ENCODE measurements at regions not wholly inside any gene's neighbourhood (a gene's known extent, or its start where the extent isn't known, plus 50 kb on each side); places are given as distances from the start of the nearest gene placed in this dataset.

GRCh38 chr12:45102818-45103217, 51.9 kb upstream of the DBX2 start:
- no peak for TF ChIP-seq GABPA (IDR thresholded peaks at IDR 0.05; ENCODE audit: low read depth)
- peaks cover under 1% of the 10 kb centered on the region for H3K27me3 ChIP-seq (ENCODE audit: insufficient read depth, poor library complexity, severe bottlenecking)
- H3K4me3 ChIP-seq (replicated peaks; ENCODE audit: insufficient read depth, low read length): no peak overlapping the region
- no peak overlapping the region for H3K27ac ChIP-seq (replicated peaks)
- DNase-seq (ENCODE audit: low read depth in 1 of 2, low spot score in 1 of 2): no peak

DNA sequence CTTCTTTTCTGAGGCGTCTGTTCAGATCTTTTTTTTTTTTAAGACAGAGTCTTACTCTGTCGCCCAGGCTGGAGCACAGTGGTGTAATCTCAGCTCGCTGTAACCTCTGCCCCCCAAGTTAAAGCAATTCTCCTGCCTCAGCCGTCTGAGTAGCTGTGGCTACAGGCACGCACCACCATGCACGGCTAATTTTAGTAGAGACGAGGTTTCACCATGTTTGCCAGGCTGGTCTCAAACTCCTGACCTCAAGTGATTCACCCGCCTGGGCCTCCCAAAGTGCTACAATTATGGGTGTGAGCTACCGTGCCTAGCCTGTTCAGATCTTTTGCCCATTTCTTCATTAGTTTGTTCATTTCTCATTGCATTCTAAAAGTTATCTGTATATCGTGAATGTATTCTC, 55.1 kb upstream of the DBX2 start:
- no peak for DNase-seq (ENCODE audit: low read depth in 1 of 2, low spot score in 1 of 2)
- H3K4me3 ChIP-seq (replicated peaks; ENCODE audit: insufficient read depth, low read length): no peak overlapping the region
- H3K27ac ChIP-seq (replicated peaks): no peak overlapping the region
- H3K27me3 ChIP-seq (ENCODE audit: insufficient read depth, poor library complexity, severe bottlenecking): no peaks in the 10 kb centered on the region
- TF ChIP-seq, protein P1, sequence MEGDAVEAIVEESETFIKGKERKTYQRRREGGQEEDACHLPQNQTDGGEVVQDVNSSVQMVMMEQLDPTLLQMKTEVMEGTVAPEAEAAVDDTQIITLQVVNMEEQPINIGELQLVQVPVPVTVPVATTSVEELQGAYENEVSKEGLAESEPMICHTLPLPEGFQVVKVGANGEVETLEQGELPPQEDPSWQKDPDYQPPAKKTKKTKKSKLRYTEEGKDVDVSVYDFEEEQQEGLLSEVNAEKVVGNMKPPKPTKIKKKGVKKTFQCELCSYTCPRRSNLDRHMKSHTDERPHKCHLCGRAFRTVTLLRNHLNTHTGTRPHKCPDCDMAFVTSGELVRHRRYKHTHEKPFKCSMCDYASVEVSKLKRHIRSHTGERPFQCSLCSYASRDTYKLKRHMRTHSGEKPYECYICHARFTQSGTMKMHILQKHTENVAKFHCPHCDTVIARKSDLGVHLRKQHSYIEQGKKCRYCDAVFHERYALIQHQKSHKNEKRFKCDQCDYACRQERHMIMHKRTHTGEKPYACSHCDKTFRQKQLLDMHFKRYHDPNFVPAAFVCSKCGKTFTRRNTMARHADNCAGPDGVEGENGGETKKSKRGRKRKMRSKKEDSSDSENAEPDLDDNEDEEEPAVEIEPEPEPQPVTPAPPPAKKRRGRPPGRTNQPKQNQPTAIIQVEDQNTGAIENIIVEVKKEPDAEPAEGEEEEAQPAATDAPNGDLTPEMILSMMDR (IDR thresholded peaks at IDR 0.05; ENCODE audit: insufficient read depth, low read length): no peak
- TF ChIP-seq GABPA (IDR thresholded peaks at IDR 0.05; ENCODE audit: low read depth): no peak
- TF ChIP-seq SPI1 (IDR thresholded peaks at IDR 0.05; ENCODE audit: borderline replicate concordance, low read depth): no peak
- TF ChIP-seq REST (IDR thresholded peaks at IDR 0.05; ENCODE audit: insufficient replicate concordance, low read depth): no peak
- TF ChIP-seq POLR2AphosphoS5 (IDR thresholded peaks at IDR 0.05; ENCODE audit: low read depth): no peak

GRCh38 chr12:45112306-45112705, 61.4 kb upstream of the DBX2 start:
- Histone ChIP-seq H3K27ac (replicated peaks) (no peak overlapping the region), H3K27me3 (ENCODE audit: insufficient read depth, poor library complexity, severe bottlenecking) (no peaks in the 10 kb centered on the region), H3K4me3 (replicated peaks; ENCODE audit: insufficient read depth, low read length) (no peak overlapping the region)
- DNase-seq (ENCODE audit: low read depth in 1 of 2, low spot score in 1 of 2): no peak
- TF ChIP-seq SPI1 (IDR thresholded peaks at IDR 0.05; ENCODE audit: borderline replicate concordance, low read depth): no peak
- TF ChIP-seq, protein P1 (IDR thresholded peaks at IDR 0.05; ENCODE audit: insufficient read depth, low read length): no peak
- no peak for TF ChIP-seq REST (IDR thresholded peaks at IDR 0.05; ENCODE audit: insufficient replicate concordance, low read depth)
- no peak for TF ChIP-seq POLR2AphosphoS5 (IDR thresholded peaks at IDR 0.05; ENCODE audit: low read depth)
- TF ChIP-seq GABPA (IDR thresholded peaks at IDR 0.05; ENCODE audit: low read depth): no peak

- Histone ChIP-seq H3K27ac (replicated peaks) (no peak overlapping the region), H3K4me3 (replicated peaks; ENCODE audit: insufficient read depth, low read length) (no peak overlapping the region), H3K27me3 (ENCODE audit: insufficient read depth, poor library complexity, severe bottlenecking) (peaks cover 3% of the 10 kb centered on the region)
- TF ChIP-seq SPI1 (IDR thresholded peaks at IDR 0.05; ENCODE audit: borderline replicate concordance, low read depth): no peak
- TF ChIP-seq POLR2AphosphoS5 (IDR thresholded peaks at IDR 0.05; ENCODE audit: low read depth): no peak
- TF ChIP-seq GABPA (IDR thresholded peaks at IDR 0.05; ENCODE audit: low read depth): no peak
- TF ChIP-seq REST (IDR thresholded peaks at IDR 0.05; ENCODE audit: insufficient replicate concordance, low read depth): no peak
- TF ChIP-seq, protein P1 (IDR thresholded peaks at IDR 0.05; ENCODE audit: insufficient read depth, low read length): no peak
- no peak for DNase-seq (ENCODE audit: low read depth in 1 of 2, low spot score in 1 of 2)
These were observed 70.3 kb upstream of the DBX2 start for GRCh38 chr12:45121224-45121623.

Data from HL-60 (cell line).